Nucleus accumbens (tissue), 56 donors: ENCODE measurements at regions not wholly inside any gene's neighbourhood (a gene's known extent, or its start where the extent isn't known, plus 50 kb on each side); places are given as distances from the start of the nearest gene placed in this dataset.
"Not testable (repeated sequence)": the region's sequence is repeated elsewhere in the genome, so short reads cannot be mapped to it uniquely, and the experiment has no call there.

Source experiments
- DNase-seq, 56 donors: peaks; one replicate each; lab custom pipeline; 2025; lab: John Stamatoyannopoulos, UW

GRCh38 chr3:127086591-127086990 lies 103.7 kb downstream of the PLXNA1 start:
- not testable (repeated sequence) for DNase-seq

- no peak for DNase-seq
Observed at GRCh38 chr3:127087441-127087840, 104.5 kb downstream of the PLXNA1 start.

- no peak for DNase-seq
Observed at GRCh38 chr3:127088511-127089351, 104.2 kb upstream of the PRR23E start.

GRCh38 chr3:127089486-127090145 lies 103.3 kb upstream of the PRR23E start:
- DNase-seq = no peak

DNA sequence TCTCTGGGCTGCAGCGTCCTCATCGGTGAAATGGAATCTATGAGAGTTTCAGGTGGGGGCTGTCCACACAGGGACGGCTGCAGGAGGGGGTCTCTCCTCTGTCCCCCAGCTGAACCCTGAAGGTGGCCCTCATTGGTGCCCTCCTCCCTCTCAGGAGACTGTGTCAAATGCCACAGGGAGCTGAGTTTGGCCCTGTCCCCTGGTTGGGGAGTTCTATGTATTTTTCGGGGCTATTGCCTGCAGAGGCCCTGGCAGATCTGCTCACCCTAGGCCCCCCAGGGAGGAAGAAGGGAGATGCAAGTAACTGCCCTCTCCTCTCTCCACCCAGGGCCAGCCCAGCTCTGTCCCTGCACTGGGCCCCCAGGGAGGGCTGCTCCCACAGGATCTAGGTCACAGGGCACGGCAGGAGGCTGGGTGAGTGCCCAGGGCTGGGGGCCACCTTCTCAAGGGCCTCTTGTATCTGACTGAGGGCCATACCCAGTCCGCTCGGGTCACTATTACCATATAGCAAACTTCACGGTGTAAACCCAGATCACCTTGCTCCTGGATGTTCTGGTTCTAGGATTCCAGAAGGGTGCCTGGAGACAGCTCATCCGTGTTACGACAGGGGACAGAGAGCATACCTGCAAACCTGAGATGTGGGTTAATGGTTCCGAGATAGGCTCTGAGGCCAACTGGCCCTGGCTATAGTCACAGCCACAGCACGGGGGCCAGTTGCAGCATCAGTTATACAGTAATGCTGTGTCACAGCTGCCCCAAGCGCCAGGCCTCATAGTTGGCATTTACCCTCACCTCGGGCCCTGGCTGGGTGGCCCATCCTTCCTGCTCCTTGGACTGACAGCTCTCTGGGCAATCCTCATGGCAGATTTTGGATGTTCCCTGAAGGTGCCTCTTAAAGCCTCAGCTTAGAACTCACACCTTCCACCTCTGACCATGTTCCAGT lies 102.4 kb upstream of the PRR23E start:
- no peak for DNase-seq

DNA sequence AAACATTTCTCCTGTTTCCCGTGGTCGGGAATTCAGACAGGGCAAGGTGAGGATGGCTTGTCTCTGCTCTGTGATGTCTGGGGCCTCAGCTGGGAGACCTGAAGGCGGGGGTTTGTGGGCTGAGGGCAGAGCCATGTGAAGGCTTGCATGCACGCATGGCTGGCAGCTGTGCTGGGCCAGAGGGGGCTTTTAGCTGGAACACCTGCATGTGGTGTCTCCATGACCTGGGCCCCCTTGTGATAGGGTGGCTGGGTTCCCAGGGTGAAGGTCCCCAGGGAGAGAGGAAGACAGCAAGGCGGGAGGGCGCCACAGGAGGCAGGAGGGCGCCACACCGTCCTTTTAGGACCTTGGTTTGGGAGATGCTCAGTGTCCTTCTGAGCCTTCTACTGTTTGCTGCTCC lies 101.6 kb upstream of the PRR23E start:
- DNase-seq = no peak

- no peak for DNase-seq
Observed at GRCh38 chr3:127092368-127092767, 100.6 kb upstream of the PRR23E start.

DNA sequence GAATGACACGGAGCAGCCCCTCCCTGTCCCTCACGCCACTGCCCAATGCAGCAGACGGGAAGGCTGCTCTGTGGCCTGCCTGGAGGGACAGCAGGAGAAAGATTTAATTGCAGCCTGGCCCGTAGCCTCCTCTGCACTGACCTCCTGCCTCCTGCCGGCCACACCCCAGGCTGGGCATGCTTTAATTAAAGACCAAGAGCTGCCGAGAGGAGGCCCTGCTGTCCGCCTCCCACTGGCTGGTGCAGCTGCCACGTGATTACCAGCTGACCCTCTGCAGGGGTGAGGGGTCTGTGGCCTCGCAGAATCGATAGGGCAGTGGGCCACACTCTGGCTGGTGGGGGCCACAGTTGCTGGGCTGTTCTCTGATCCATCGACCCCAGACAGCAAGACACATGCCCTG lies 100.2 kb upstream of the PRR23E start:
- DNase-seq = no peak

DNA sequence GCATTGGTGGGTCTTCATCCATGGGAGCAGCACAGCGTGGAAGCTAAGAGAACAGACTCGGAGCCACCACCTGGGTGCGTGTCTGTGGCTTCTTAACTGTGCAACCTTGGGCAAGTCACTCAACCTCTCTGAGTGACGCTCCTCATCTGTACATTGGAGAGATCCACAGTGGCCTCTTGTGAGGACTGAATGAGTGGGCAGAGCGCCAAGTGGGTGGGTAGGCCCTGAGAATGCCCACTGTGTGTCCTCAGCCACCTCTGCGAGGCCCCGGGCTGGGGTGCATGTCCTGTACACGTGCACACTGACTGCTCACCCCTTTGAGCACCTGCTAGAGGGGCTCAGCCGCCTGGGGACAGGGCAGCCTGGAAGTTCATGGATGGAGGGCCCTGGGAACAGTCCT lies 99.6 kb upstream of the PRR23E start:
- no peak for DNase-seq

GRCh38 chr3:127095774-127096173 lies 97.2 kb upstream of the PRR23E start:
- DNase-seq = no peak

DNA sequence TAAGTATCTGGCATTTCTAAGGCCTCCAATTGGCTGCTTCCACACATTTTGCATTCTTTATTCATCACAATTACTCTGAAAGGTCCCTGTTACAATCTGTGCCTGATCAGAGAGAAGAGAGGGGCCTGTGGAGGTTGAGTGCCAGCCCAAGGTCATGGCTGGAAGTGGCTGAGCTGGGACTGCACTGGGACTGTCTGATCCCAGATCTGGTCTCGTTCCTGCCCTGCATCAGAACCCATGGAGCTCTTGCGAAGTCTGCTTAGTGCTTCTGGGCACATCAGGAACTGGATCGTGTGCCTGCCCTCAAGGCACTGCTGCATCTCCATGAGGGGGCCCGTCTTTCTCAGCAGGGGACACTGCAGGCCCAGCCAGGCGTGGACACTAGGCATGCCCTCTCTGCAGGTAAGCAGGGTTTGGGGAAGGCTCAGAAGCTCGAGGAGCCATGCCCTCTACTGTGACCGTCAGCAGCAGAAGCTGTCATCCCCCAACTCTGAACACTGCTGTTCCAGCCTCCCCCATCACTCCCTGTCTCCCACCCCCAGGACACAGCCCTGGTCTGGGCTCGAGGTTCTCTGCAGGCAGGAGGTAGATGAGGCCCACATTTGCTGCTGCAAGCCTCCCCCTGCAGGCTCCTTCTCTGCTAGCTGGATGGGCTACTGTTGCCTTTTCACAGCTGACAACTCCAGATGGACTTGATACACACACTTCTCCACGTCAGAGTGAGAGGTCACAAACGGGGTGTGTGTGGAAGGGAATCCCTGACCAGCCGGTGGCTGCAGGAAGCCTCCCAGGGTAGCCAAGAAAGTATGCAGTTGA lies 96.5 kb upstream of the PRR23E start:
- no peak for DNase-seq

DNA sequence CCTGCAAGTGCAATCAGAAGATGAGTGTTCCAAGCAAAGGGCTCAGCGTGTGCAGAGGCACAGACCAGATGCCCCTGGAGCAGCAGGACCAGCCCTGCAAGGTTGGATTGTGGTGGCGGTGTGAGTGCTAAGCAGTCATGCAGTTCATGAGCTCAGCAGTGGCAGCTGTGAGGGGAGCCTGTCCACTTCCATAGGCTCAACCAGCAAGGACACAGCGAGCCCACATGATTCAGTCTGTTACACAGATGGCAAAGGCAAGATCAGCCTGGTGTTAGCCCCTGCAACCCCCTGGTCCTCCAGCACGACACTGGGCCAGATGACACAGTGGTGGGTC lies 95.9 kb upstream of the PRR23E start:
- DNase-seq = no peak

GRCh38 chr3:127097481-127097880 lies 95.5 kb upstream of the PRR23E start:
- no peak for DNase-seq

DNA sequence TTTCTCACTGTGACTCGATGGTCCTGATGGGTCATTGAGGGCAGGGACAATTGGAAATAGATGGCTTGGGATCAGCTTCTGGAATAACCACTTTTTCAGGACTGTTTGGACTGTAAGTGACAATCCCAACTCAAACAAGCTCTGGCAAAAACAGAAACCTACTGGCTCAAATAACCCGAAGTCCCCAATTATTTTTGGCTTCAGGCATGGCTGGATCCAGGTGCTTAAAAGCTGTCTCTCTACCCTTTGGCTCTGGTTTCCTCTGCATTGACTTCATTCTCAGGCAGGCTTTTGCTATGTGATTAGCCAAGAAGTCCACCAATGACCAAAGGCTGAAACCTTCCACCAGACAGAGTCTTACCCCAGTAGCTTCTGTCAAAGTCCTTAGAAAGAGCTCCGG lies 92.9 kb upstream of the PRR23E start:
- DNase-seq = no peak

DNA sequence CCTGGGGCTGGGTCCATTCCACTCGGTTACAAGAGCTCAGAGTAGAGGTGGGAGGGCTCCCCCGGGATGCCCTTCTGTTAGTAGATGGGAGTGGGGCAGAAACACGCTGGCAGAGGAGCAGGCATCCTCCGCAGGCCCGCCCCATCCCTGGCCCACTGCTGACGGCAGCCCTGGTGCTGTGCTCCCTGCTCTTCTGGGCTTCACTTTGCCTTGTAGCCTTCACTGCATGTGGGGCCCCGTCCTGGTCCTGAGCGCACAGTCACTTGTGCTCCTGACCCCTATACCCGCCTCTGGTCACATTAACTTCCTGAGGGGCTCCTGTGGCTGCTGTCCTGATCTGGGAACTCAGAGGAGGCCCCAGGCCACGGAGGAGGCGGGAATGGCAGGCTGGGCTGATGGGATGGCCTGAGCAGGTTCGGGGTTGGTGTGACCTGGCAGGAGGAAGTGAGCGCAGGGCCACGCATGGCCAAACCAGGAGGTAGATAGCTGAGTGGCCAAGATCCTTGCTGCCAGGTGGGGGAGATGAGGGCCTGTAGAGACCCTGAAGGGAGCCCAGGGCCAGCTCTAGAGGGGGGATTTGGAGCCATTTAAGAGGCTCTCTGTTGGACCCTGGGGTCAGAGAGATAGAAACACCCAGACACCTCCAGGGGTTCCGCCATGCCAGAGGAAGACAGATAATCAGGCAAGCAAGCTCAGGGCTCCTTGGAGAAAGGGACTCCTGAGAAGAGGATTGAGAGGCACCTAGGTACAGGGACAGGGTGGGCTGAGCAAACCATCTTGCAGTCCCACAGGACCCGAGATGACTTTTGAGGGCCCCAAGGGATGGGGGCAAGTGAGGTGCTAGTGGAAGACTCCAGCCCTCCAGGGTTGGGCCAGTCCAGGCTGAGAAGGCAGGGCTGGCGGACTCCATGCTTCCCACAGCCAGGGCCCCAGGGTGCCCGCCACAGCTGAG lies 92.2 kb upstream of the PRR23E start:
- DNase-seq = no peak

- no peak for DNase-seq
Observed at GRCh38 chr3:127101411-127102187, 91.3 kb upstream of the PRR23E start.

GRCh38 chr3:127102188-127102520 lies 90.8 kb upstream of the PRR23E start:
- DNase-seq = no peak

DNA sequence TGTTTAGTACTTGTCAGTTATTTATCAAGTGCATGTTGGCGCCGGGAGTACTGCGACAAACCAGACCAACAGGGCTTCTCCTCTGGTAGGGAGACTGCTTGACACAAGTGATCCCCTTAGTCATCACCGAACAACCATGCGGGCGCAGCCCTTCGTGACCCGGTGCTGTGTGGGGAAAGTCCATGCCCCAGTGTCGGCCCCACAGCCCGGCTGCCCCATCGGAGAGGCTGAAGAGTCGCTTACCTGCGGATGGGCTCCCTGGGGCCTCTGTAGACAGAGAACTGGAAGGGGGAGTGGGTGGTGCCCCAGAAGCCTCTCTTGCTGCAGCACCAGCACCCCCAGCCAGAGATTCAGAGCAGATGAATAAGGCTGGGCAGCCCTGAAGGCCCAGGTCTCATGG lies 90.3 kb upstream of the PRR23E start:
- no peak for DNase-seq

- no peak for DNase-seq
Observed at GRCh38 chr3:127103080-127103479, 89.9 kb upstream of the PRR23E start.
